ENCODE measurements at regions not wholly inside any gene's neighbourhood (a gene's known extent, or its start where the extent isn't known, plus 50 kb on each side); places are given as distances from the start of the nearest gene placed in this dataset.

- Histone ChIP-seq H3K9me3 (ENCODE audit: control insufficient read depth in 2 of 3, insufficient read depth in 1 of 3, low read length in 3 of 3) (no peaks in the 10 kb centered on the region), H3K27ac (ENCODE audit: low read depth in 2 of 2, low read length in 2 of 2) (no peak overlapping the region), H3K4me3 (ENCODE audit: low read length in 3 of 3) (no peak overlapping the region), H3K36me3 (ENCODE audit: control insufficient read depth in 2 of 3, insufficient read depth in 3 of 3, low read length in 3 of 3) (no peaks in the 10 kb centered on the region), H3K27me3 (ENCODE audit: control insufficient read depth, insufficient read depth, low read length) (no peaks in the 10 kb centered on the region), H3K9ac (ENCODE audit: low read length in 3 of 3) (no peak overlapping the region), H3K4me1 (ENCODE audit: control insufficient read depth in 2 of 3, insufficient read depth in 2 of 3, low read depth in 1 of 3, low read length in 3 of 3) (no peaks in the 10 kb centered on the region)
- FAIRE-seq (no peak), DNase-seq (no peak)
- intact Hi-C loops (cut with DNase I), result no loop called here
- no peak for TF ChIP-seq CTCF (IDR thresholded peaks at IDR 0.05; ENCODE audit: borderline replicate concordance, extremely low read depth, insufficient read depth)
Measured at GRCh38 chr6:169145496-169145895, 108.2 kb downstream of the THBS2 start.

GRCh38 chr6:169144356-169144755, 109.3 kb downstream of the THBS2 start:
- no peak for TF ChIP-seq CTCF (IDR thresholded peaks at IDR 0.05; ENCODE audit: borderline replicate concordance, extremely low read depth, insufficient read depth)
- Histone ChIP-seq H3K4me1 (ENCODE audit: control insufficient read depth in 2 of 3, insufficient read depth in 2 of 3, low read depth in 1 of 3, low read length in 3 of 3) (no peaks in the 10 kb centered on the region), H3K9me3 (ENCODE audit: control insufficient read depth in 2 of 3, insufficient read depth in 1 of 3, low read length in 3 of 3) (no peaks in the 10 kb centered on the region), H3K36me3 (ENCODE audit: control insufficient read depth in 2 of 3, insufficient read depth in 3 of 3, low read length in 3 of 3) (no peaks in the 10 kb centered on the region), H3K27ac (ENCODE audit: low read depth in 2 of 2, low read length in 2 of 2) (no peak overlapping the region), H3K4me3 (ENCODE audit: low read length in 3 of 3) (no peak overlapping the region), H3K27me3 (ENCODE audit: control insufficient read depth, insufficient read depth, low read length) (no peaks in the 10 kb centered on the region), H3K9ac (ENCODE audit: low read length in 3 of 3) (no peak overlapping the region)
- DNase-seq (no peak), FAIRE-seq (no peak)
- intact Hi-C loops (cut with DNase I), result no loop called here

GRCh38 chr6:169142538-169142844, 111.2 kb downstream of the THBS2 start:
- Histone ChIP-seq H3K4me3 (ENCODE audit: low read length in 3 of 3) (no peak overlapping the region), H3K4me1 (ENCODE audit: control insufficient read depth in 2 of 3, insufficient read depth in 2 of 3, low read depth in 1 of 3, low read length in 3 of 3) (no peaks in the 10 kb centered on the region), H3K9me3 (ENCODE audit: control insufficient read depth in 2 of 3, insufficient read depth in 1 of 3, low read length in 3 of 3) (no peaks in the 10 kb centered on the region), H3K27ac (ENCODE audit: low read depth in 2 of 2, low read length in 2 of 2) (no peak overlapping the region), H3K9ac (ENCODE audit: low read length in 3 of 3) (no peak overlapping the region), H3K27me3 (ENCODE audit: control insufficient read depth, insufficient read depth, low read length) (no peaks in the 10 kb centered on the region), H3K36me3 (ENCODE audit: control insufficient read depth in 2 of 3, insufficient read depth in 3 of 3, low read length in 3 of 3) (no peaks in the 10 kb centered on the region)
- no peak for TF ChIP-seq CTCF (IDR thresholded peaks at IDR 0.05; ENCODE audit: borderline replicate concordance, extremely low read depth, insufficient read depth)
- intact Hi-C loops (cut with DNase I), result no loop called here
- no peak for DNase-seq
- FAIRE-seq, result no peak
